Activated CD4-positive, alpha-beta T cell treated with anti-CD3 and anti-CD28 coated beads, Interleukin-2, amount 10 ng/mL, durations not matched to agents 7 days and 5 days (primary cell): ENCODE measurements at regions not wholly inside any gene's neighbourhood (a gene's known extent, or its start where the extent isn't known, plus 50 kb on each side); places are given as distances from the start of the nearest gene placed in this dataset.

Experiments used
- CTCF ChIA-PET: fragments of 350-600 bp; sonication (Branson Sonifier 250); formaldehyde crosslinking; loops from one replicate; lab custom pipeline; 2021; ENCODE audit warnings: antibody characterized with exemption; lab: Charles Lee
- POLR2A ChIA-PET: fragments of 350-600 bp; sonication (Branson Sonifier 250); formaldehyde crosslinking; loops from one replicate; lab custom pipeline; 2021; ENCODE audit warnings: antibody characterized with exemption; lab: Charles Lee
- DNase-seq: peaks from one replicate; pipeline ENCODE4 v3.0.0-alpha.2; 2020
- H3K27ac Mint-ChIP-seq: one replicate; pipeline ENCODE4 v1.8.0; 2021; ENCODE audit warnings: mild to moderate bottlenecking, moderate library complexity, mixed read lengths
- H3K27me3 Mint-ChIP-seq: one replicate; pipeline ENCODE4 v1.8.0; 2021; ENCODE audit warnings: mixed read lengths
- H3K36me3 Mint-ChIP-seq: one replicate; pipeline ENCODE4 v1.8.0; 2021; ENCODE audit warnings: low read depth, mixed read lengths
- H3K4me1 Mint-ChIP-seq: one replicate; pipeline ENCODE4 v1.8.0; 2021; ENCODE audit warnings: mixed read lengths
- H3K4me3 Mint-ChIP-seq: one replicate; pipeline ENCODE4 v1.8.0; 2021; ENCODE audit warnings: mild to moderate bottlenecking, moderate library complexity, mixed read lengths
- H3K9me3 Mint-ChIP-seq: one replicate; pipeline ENCODE4 v1.8.0; 2021; ENCODE audit warnings: mixed read lengths

DNA sequence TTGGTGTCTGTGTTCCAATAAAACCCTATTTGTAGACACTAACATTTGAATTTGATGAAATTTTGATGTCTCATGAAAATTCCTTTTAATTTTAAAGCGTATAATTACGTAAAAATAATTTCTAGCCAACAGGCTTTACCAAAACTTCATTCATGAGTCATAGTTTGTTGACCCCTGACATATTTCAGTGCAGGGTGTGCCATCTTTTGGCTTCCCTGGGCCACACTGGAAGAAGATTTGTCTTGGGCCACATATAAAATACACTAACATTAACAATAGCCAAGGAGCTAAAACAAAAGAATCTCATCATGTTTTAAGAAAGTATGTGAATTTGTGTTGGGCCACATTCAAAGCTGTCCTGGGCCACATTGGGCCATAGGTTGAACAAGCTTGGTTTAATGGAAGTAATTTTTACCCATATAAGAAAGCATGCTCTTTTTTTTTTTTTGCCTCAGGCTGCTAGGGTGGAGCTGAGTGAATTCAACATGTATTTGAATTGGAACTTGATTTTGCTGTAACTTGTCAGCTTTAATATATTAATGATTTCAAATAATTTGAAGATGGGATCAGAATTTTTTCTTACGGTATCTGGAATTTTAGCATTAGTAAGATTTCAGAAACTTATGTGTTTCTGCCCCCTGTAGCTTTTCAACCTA, 267.7 kb upstream of the RGS18 start:
- H3K4me1 Mint-ChIP-seq, result no peaks in the 10 kb centered on the region

DNA sequence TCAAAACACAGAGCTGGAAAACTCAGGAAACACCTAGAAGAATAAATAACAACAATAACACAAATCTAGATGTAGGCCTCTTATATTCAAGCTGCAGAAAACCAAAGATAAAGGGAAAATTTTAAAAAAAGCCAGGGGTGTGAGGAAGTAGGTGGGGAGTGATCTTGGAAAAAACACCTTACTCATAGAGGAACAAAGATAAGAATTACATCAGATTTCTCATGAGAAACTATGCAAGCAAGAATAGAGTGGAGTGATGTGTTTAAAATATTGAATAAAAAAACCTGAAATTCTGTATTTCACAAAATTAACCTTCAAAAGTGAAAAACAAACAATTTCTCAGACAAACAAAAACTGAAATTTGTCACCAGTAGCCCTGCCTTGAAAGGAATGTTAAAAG, 265.5 kb upstream of the RGS18 start:
- Mint-ChIP-seq H3K4me3 (no peak overlapping the region), H3K9me3 (no peaks in the 10 kb centered on the region), H3K36me3 (no peaks in the 10 kb centered on the region), H3K4me1 (no peaks in the 10 kb centered on the region), H3K27ac (no peak overlapping the region), H3K27me3 (no peaks in the 10 kb centered on the region)
- CTCF ChIA-PET, result no interaction called here
- DNase-seq, result no peak
- POLR2A ChIA-PET, result no interaction called here

More for the DNA sequence above, 267.7 kb upstream of the RGS18 start:
- POLR2A ChIA-PET, result no interaction called here
- no peaks in the 10 kb centered on the region for H3K36me3 Mint-ChIP-seq
- CTCF ChIA-PET, result no interaction called here
- no peaks in the 10 kb centered on the region for H3K9me3 Mint-ChIP-seq
- H3K4me3 Mint-ChIP-seq, result no peak overlapping the region
- DNase-seq, result no peak
- H3K27me3 Mint-ChIP-seq, result no peaks in the 10 kb centered on the region
- H3K27ac Mint-ChIP-seq, result no peak overlapping the region

GRCh38 chr1:191895049-191895448, 263.2 kb upstream of the RGS18 start:
- no peak for DNase-seq
- H3K4me1 Mint-ChIP-seq, result no peaks in the 10 kb centered on the region
- H3K36me3 Mint-ChIP-seq, result no peaks in the 10 kb centered on the region
- H3K4me3 Mint-ChIP-seq, result no peak overlapping the region
- no peaks in the 10 kb centered on the region for H3K9me3 Mint-ChIP-seq
- no peaks in the 10 kb centered on the region for H3K27me3 Mint-ChIP-seq
- H3K27ac Mint-ChIP-seq, result no peak overlapping the region
- ChIA-PET POLR2A (no interaction called here), CTCF (no interaction called here)

GRCh38 chr1:191895462-191896058, 262.7 kb upstream of the RGS18 start:
- ChIA-PET POLR2A (no interaction called here), CTCF (no interaction called here)
- Mint-ChIP-seq H3K9me3 (no peaks in the 10 kb centered on the region), H3K36me3 (no peaks in the 10 kb centered on the region), H3K4me1 (no peaks in the 10 kb centered on the region), H3K27ac (no peak overlapping the region), H3K4me3 (no peak overlapping the region), H3K27me3 (no peaks in the 10 kb centered on the region)
- no peak for DNase-seq

- Mint-ChIP-seq H3K27ac (no peak overlapping the region), H3K27me3 (no peaks in the 10 kb centered on the region), H3K36me3 (no peaks in the 10 kb centered on the region), H3K9me3 (no peaks in the 10 kb centered on the region), H3K4me1 (no peaks in the 10 kb centered on the region), H3K4me3 (no peak overlapping the region)
- ChIA-PET CTCF (no interaction called here), POLR2A (no interaction called here)
- DNase-seq, result no peak
These were observed 261.1 kb upstream of the RGS18 start for GRCh38 chr1:191897134-191897533.

DNA sequence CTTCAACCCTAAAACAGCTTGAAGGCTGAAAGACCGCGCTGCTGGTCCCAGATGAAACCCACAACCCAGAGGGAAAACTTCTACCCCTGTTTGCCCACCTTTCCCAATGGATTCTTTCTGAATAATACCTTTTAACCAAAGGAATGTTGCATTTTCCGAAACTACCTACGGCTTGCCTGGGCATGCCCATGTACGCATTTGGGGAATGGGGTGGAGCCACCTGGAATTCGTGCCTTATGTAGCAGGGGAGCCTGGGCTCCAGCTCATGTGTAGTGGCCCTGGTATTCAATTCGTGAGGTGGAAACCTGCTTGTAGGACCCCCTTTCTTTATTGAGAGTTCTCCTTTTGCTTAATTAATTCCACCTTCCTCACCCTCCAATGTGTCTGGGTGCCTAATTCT, 256.6 kb upstream of the RGS18 start:
- H3K4me1 Mint-ChIP-seq, result no peaks in the 10 kb centered on the region
- H3K27ac Mint-ChIP-seq, result no peak overlapping the region
- no peak for DNase-seq
- H3K9me3 Mint-ChIP-seq, result no peaks in the 10 kb centered on the region
- H3K27me3 Mint-ChIP-seq, result no peaks in the 10 kb centered on the region
- H3K36me3 Mint-ChIP-seq, result no peaks in the 10 kb centered on the region
- H3K4me3 Mint-ChIP-seq, result no peak overlapping the region
- POLR2A ChIA-PET, result no interaction called here
- CTCF ChIA-PET, result no interaction called here

- no peak overlapping the region for H3K4me3 Mint-ChIP-seq
- ChIA-PET CTCF (no interaction called here), POLR2A (no interaction called here)
- H3K9me3 Mint-ChIP-seq, result no peaks in the 10 kb centered on the region
- no peak overlapping the region for H3K27ac Mint-ChIP-seq
- DNase-seq, result no peak
- no peaks in the 10 kb centered on the region for H3K4me1 Mint-ChIP-seq
- H3K27me3 Mint-ChIP-seq, result no peaks in the 10 kb centered on the region
- no peaks in the 10 kb centered on the region for H3K36me3 Mint-ChIP-seq
These were observed 253.3 kb upstream of the RGS18 start for GRCh38 chr1:191904991-191905390.

DNA sequence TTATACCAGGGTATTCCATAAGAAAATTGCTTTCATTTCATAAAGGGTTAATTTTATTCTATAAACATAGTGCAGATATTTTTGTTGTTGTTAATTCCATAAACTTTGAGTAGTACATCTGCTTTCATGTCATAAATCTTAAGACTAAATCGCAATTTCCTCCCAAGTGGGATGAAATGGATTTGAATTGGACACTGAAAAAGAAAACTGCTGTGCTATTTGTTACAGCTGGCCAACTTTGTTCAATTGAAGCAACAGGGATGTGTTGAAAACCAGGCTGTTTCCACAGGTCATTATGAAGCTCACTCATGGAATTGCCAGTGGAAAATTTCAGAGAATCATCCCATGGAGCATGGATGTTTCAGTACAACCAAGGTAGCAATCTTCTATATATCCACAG, 252.5 kb upstream of the RGS18 start:
- POLR2A ChIA-PET, result no interaction called here
- Mint-ChIP-seq H3K36me3 (no peaks in the 10 kb centered on the region), H3K4me3 (no peak overlapping the region), H3K4me1 (no peaks in the 10 kb centered on the region), H3K9me3 (no peaks in the 10 kb centered on the region), H3K27me3 (no peaks in the 10 kb centered on the region), H3K27ac (no peak overlapping the region)
- DNase-seq, result no peak
- CTCF ChIA-PET, result no interaction called here

DNA sequence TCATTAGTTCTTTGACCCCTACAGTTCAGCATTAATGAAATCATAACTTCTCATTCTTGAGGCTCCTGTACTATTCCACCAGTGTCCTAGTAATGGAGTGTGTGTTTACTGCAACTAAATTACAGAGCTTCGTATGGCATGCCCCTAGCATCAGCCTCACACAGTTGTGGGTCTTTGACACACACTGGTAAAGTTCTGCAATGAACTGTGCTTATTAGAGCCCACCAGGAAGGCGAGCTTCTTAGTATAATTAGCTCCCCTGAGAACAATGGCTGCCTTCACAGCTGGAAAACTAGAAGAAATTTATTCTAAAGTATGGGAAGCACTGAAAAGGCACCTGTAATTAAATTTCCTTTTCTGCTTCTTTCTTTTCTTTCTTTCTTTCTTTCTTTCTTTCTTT, 251.1 kb upstream of the RGS18 start:
- DNase-seq, result no peak
- Mint-ChIP-seq H3K4me3 (no peak overlapping the region), H3K27ac (no peak overlapping the region), H3K4me1 (no peaks in the 10 kb centered on the region), H3K27me3 (no peaks in the 10 kb centered on the region), H3K9me3 (no peaks in the 10 kb centered on the region), H3K36me3 (no peaks in the 10 kb centered on the region)
- POLR2A ChIA-PET, result no interaction called here
- CTCF ChIA-PET, result no interaction called here

DNA sequence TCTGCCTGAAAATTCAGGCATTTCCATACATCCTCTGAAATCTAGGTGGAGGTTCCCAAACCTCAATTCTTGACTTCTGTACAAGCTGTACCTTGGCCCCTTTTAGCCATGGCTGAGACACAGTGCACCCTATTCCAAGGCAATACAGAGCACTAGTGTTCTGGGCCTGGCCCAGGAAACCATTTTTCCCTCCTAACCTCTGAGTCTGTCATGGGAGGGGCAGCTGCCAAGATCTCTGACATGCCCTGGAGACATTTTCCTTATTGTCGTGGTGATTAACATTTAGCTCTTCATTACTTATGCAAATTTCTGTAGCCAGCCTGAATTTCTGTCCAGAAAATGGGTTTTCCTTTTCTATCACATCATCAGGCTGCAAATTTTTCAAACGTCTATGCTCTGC, 248.0 kb upstream of the RGS18 start:
- no peaks in the 10 kb centered on the region for H3K9me3 Mint-ChIP-seq
- no peaks in the 10 kb centered on the region for H3K27me3 Mint-ChIP-seq
- H3K27ac Mint-ChIP-seq, result no peak overlapping the region
- no peaks in the 10 kb centered on the region for H3K36me3 Mint-ChIP-seq
- no peak for DNase-seq
- H3K4me3 Mint-ChIP-seq, result no peak overlapping the region
- ChIA-PET POLR2A (no interaction called here), CTCF (no interaction called here)
- H3K4me1 Mint-ChIP-seq, result no peaks in the 10 kb centered on the region

GRCh38 chr1:191912517-191912916, 245.7 kb upstream of the RGS18 start:
- Mint-ChIP-seq H3K27ac (no peak overlapping the region), H3K4me3 (no peak overlapping the region), H3K27me3 (no peaks in the 10 kb centered on the region), H3K4me1 (no peaks in the 10 kb centered on the region), H3K9me3 (no peaks in the 10 kb centered on the region), H3K36me3 (no peaks in the 10 kb centered on the region)
- POLR2A ChIA-PET, result no interaction called here
- CTCF ChIA-PET, result no interaction called here
- DNase-seq, result no peak

DNA sequence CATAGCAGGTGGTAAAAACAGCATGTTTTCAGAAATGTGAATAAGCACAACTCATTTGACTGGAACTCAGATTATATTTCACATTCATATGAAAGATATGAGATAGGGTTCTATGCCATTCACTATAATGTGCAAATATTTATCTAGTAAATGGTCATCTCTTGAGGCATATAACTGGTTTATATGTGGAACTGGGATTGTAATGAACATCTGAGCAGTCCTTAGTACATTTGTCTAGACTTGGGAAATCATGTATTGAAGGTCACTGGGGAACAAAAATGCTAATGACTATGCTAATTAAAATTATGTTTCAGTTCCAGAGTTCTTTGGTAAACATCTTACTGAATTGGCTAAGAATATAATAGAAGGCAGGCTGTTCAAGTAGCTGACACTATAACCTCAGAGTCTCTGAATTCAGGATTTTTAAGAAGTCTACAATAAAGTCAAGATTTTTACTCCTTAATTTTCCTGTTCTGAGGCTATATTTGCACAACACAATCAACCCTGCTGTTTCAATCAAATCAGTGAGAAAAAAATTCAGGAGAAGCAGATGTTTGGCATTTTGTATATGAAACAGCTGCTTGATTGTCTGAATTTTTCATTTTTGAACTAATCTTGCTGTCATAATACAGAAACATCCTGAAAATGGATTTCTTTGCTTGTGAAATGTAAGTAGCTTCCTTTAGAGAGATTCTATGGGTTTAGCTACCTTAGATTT, 244.8 kb upstream of the RGS18 start:
- ChIA-PET POLR2A (no interaction called here), CTCF (no interaction called here)
- Mint-ChIP-seq H3K36me3 (no peaks in the 10 kb centered on the region), H3K4me3 (no peak overlapping the region), H3K27ac (no peak overlapping the region), H3K27me3 (no peaks in the 10 kb centered on the region), H3K4me1 (no peaks in the 10 kb centered on the region), H3K9me3 (no peaks in the 10 kb centered on the region)
- DNase-seq, result no peak

DNA sequence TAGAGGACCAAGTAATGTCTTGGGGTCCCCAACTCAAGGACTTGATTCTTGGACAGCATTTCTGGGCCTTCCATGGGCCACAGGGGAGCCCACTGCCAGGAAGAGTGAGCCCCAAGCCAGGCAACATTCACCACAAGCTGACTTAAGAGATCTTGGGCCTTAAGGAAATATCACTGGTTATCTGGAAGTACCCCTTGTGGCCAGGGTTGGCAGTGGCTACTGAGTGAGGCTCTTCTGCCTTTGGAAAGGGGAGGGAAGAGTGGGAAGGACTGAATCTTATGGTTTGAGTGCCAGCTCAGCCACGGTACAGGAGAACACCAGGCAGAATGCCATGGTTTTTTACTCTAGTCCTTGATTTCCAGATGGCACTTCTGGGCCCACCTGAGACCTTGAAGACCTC, 228.9 kb upstream of the RGS18 start:
- CTCF ChIA-PET, result no interaction called here
- H3K36me3 Mint-ChIP-seq, result no peaks in the 10 kb centered on the region
- no peaks in the 10 kb centered on the region for H3K4me1 Mint-ChIP-seq
- H3K9me3 Mint-ChIP-seq, result peaks cover 2% of the 10 kb centered on the region
- no peak for DNase-seq
- H3K4me3 Mint-ChIP-seq, result no peak overlapping the region
- no peak overlapping the region for H3K27ac Mint-ChIP-seq
- POLR2A ChIA-PET, result no interaction called here
- no peaks in the 10 kb centered on the region for H3K27me3 Mint-ChIP-seq

DNA sequence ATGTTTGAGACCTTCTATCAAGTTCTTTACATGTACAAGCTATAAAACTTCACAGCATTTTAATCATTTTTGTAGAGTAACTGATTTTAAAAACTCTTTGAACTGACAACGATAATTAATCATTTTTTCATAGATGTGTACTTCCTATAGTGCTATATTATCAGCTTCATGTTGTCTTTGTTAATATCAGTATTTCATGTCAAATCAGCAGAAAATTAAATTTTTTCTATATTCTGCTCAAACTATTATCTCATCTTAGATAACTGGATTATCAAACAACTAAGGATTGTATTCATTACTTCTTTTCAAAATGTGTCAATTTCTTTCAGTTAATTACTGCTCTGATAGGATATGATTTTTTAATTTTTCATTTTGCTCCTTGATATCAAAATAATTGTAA, 214.6 kb upstream of the RGS18 start:
- Mint-ChIP-seq H3K27me3 (no peaks in the 10 kb centered on the region), H3K27ac (no peak overlapping the region), H3K4me1 (no peaks in the 10 kb centered on the region), H3K9me3 (no peaks in the 10 kb centered on the region), H3K4me3 (no peak overlapping the region), H3K36me3 (no peaks in the 10 kb centered on the region)
- CTCF ChIA-PET, result no interaction called here
- POLR2A ChIA-PET, result no interaction called here
- no peak for DNase-seq
